Dendritic cell treated with granulocyte-macrophage colony-stimulating factor and Interleukin-4, amounts not matched to agents 40 ng/mL and 50 ng/mL, for 4 days (primary cell): ENCODE measurements at regions not wholly inside any gene's neighbourhood (a gene's known extent, or its start where the extent isn't known, plus 50 kb on each side); places are given as distances from the start of the nearest gene placed in this dataset.

Experiments used
- H3K27ac Mint-ChIP-seq: one replicate; pipeline ENCODE4 v1.8.0; 2022; ENCODE audit warnings: mild to moderate bottlenecking, mixed read lengths
- H3K27me3 Mint-ChIP-seq: one replicate; pipeline ENCODE4 v1.8.0; 2022; ENCODE audit warnings: mild to moderate bottlenecking, mixed read lengths
- H3K36me3 Mint-ChIP-seq: one replicate; pipeline ENCODE4 v1.8.0; 2022; ENCODE audit warnings: low read depth, mixed read lengths
- H3K4me1 Mint-ChIP-seq: one replicate; pipeline ENCODE4 v1.8.0; 2022; ENCODE audit warnings: low read depth, mixed read lengths
- H3K4me3 Mint-ChIP-seq: one replicate; pipeline ENCODE4 v1.8.0; 2022; ENCODE audit warnings: mild to moderate bottlenecking, moderate library complexity, mixed read lengths
- H3K9me3 Mint-ChIP-seq: one replicate; pipeline ENCODE4 v1.8.0; 2022; ENCODE audit warnings: mixed read lengths
- intact Hi-C: fragments of 100-400 bp; cut with micrococcal nuclease; formaldehyde crosslinking; loops from one replicate; pipeline ENCODE4 v1.15.0; 2022

- intact Hi-C loops: no loop called here
- Mint-ChIP-seq H3K4me3 (no peak overlapping the region), H3K4me1 (no peaks in the 10 kb centered on the region), H3K27ac (no peak overlapping the region), H3K27me3 (no peaks in the 10 kb centered on the region), H3K36me3 (no peaks in the 10 kb centered on the region), H3K9me3 (no peaks in the 10 kb centered on the region)
These were observed 308.5 kb downstream of the CENPC start for GRCh38 chr4:67236788-67237187.

- intact Hi-C loops: no loop called here
- Mint-ChIP-seq H3K27ac (no peak overlapping the region), H3K27me3 (no peaks in the 10 kb centered on the region), H3K4me1 (no peaks in the 10 kb centered on the region), H3K36me3 (no peaks in the 10 kb centered on the region), H3K4me3 (no peak overlapping the region), H3K9me3 (no peaks in the 10 kb centered on the region)
These were observed 309.0 kb downstream of the CENPC start for GRCh38 chr4:67236318-67236717.

- H3K4me3 Mint-ChIP-seq: no peak overlapping the region
- H3K36me3 Mint-ChIP-seq: no peaks in the 10 kb centered on the region
- H3K9me3 Mint-ChIP-seq: no peaks in the 10 kb centered on the region
- intact Hi-C loops: no loop called here
- H3K27me3 Mint-ChIP-seq: no peaks in the 10 kb centered on the region
- H3K4me1 Mint-ChIP-seq: no peaks in the 10 kb centered on the region
- no peak overlapping the region for H3K27ac Mint-ChIP-seq
These were observed 311.0 kb downstream of the CENPC start for GRCh38 chr4:67234296-67234695.

- no peaks in the 10 kb centered on the region for H3K27me3 Mint-ChIP-seq
- H3K4me1 Mint-ChIP-seq: no peaks in the 10 kb centered on the region
- intact Hi-C loops: no loop called here
- no peak overlapping the region for H3K27ac Mint-ChIP-seq
- H3K36me3 Mint-ChIP-seq: no peaks in the 10 kb centered on the region
- no peak overlapping the region for H3K4me3 Mint-ChIP-seq
- H3K9me3 Mint-ChIP-seq: no peaks in the 10 kb centered on the region
These were observed 316.2 kb downstream of the CENPC start for GRCh38 chr4:67229148-67229547.

- Mint-ChIP-seq H3K4me3 (no peak overlapping the region), H3K27ac (no peak overlapping the region), H3K36me3 (no peaks in the 10 kb centered on the region), H3K4me1 (no peaks in the 10 kb centered on the region), H3K9me3 (no peaks in the 10 kb centered on the region), H3K27me3 (no peaks in the 10 kb centered on the region)
- intact Hi-C loops: no loop called here
These were observed 324.4 kb downstream of the CENPC start for GRCh38 chr4:67220861-67221260.

GRCh38 chr4:67218883-67219282, 326.4 kb downstream of the CENPC start:
- Mint-ChIP-seq H3K27me3 (no peaks in the 10 kb centered on the region), H3K4me3 (no peak overlapping the region), H3K9me3 (no peaks in the 10 kb centered on the region), H3K27ac (no peak overlapping the region), H3K36me3 (no peaks in the 10 kb centered on the region), H3K4me1 (no peaks in the 10 kb centered on the region)
- intact Hi-C loops: no loop called here

- H3K27me3 Mint-ChIP-seq: no peaks in the 10 kb centered on the region
- H3K4me1 Mint-ChIP-seq: no peaks in the 10 kb centered on the region
- no peaks in the 10 kb centered on the region for H3K36me3 Mint-ChIP-seq
- no peaks in the 10 kb centered on the region for H3K9me3 Mint-ChIP-seq
- H3K4me3 Mint-ChIP-seq: no peak overlapping the region
- intact Hi-C loops: no loop called here
- H3K27ac Mint-ChIP-seq: no peak overlapping the region
These were observed 337.3 kb downstream of the CENPC start for GRCh38 chr4:67207941-67208441.

- no peak overlapping the region for H3K4me3 Mint-ChIP-seq
- intact Hi-C loops: no loop called here
- no peaks in the 10 kb centered on the region for H3K9me3 Mint-ChIP-seq
- H3K27me3 Mint-ChIP-seq: no peaks in the 10 kb centered on the region
- no peaks in the 10 kb centered on the region for H3K4me1 Mint-ChIP-seq
- no peaks in the 10 kb centered on the region for H3K36me3 Mint-ChIP-seq
- H3K27ac Mint-ChIP-seq: no peak overlapping the region
These were observed 340.9 kb downstream of the CENPC start for GRCh38 chr4:67204441-67204840.

- H3K36me3 Mint-ChIP-seq: no peaks in the 10 kb centered on the region
- no peak overlapping the region for H3K27ac Mint-ChIP-seq
- H3K9me3 Mint-ChIP-seq: no peaks in the 10 kb centered on the region
- intact Hi-C loops: no loop called here
- H3K4me3 Mint-ChIP-seq: no peak overlapping the region
- no peaks in the 10 kb centered on the region for H3K4me1 Mint-ChIP-seq
- H3K27me3 Mint-ChIP-seq: no peaks in the 10 kb centered on the region
These were observed 344.0 kb downstream of the CENPC start for GRCh38 chr4:67201334-67201733.

- intact Hi-C loops: no loop called here
- H3K27ac Mint-ChIP-seq: no peak overlapping the region
- no peaks in the 10 kb centered on the region for H3K27me3 Mint-ChIP-seq
- H3K36me3 Mint-ChIP-seq: no peaks in the 10 kb centered on the region
- no peaks in the 10 kb centered on the region for H3K4me1 Mint-ChIP-seq
- H3K9me3 Mint-ChIP-seq: no peaks in the 10 kb centered on the region
- no peak overlapping the region for H3K4me3 Mint-ChIP-seq
These were observed 346.6 kb downstream of the CENPC start for GRCh38 chr4:67198727-67199126.

GRCh38 chr4:67167849-67168248, 377.5 kb downstream of the CENPC start:
- intact Hi-C loops: no loop called here
- Mint-ChIP-seq H3K36me3 (no peaks in the 10 kb centered on the region), H3K4me3 (no peak overlapping the region), H3K27me3 (no peaks in the 10 kb centered on the region), H3K27ac (no peak overlapping the region), H3K4me1 (no peaks in the 10 kb centered on the region), H3K9me3 (no peaks in the 10 kb centered on the region)

GRCh38 chr4:67162690-67163089, 382.6 kb downstream of the CENPC start:
- no peak overlapping the region for H3K27ac Mint-ChIP-seq
- H3K9me3 Mint-ChIP-seq: no peaks in the 10 kb centered on the region
- no peaks in the 10 kb centered on the region for H3K4me1 Mint-ChIP-seq
- H3K27me3 Mint-ChIP-seq: no peaks in the 10 kb centered on the region
- intact Hi-C loops: no loop called here
- H3K4me3 Mint-ChIP-seq: no peak overlapping the region
- no peaks in the 10 kb centered on the region for H3K36me3 Mint-ChIP-seq

GRCh38 chr4:67161311-67161710, 384.0 kb downstream of the CENPC start:
- H3K4me3 Mint-ChIP-seq: no peak overlapping the region
- H3K9me3 Mint-ChIP-seq: no peaks in the 10 kb centered on the region
- H3K36me3 Mint-ChIP-seq: no peaks in the 10 kb centered on the region
- H3K27ac Mint-ChIP-seq: no peak overlapping the region
- no peaks in the 10 kb centered on the region for H3K27me3 Mint-ChIP-seq
- intact Hi-C loops: no loop called here
- no peaks in the 10 kb centered on the region for H3K4me1 Mint-ChIP-seq

GRCh38 chr4:67160394-67160793, 384.9 kb downstream of the CENPC start:
- H3K36me3 Mint-ChIP-seq: no peaks in the 10 kb centered on the region
- no peaks in the 10 kb centered on the region for H3K27me3 Mint-ChIP-seq
- H3K4me1 Mint-ChIP-seq: no peaks in the 10 kb centered on the region
- H3K4me3 Mint-ChIP-seq: no peak overlapping the region
- intact Hi-C loops: no loop called here
- H3K9me3 Mint-ChIP-seq: no peaks in the 10 kb centered on the region
- H3K27ac Mint-ChIP-seq: no peak overlapping the region

GRCh38 chr4:67158666-67159065, 386.6 kb downstream of the CENPC start:
- no peak overlapping the region for H3K4me3 Mint-ChIP-seq
- H3K27me3 Mint-ChIP-seq: no peaks in the 10 kb centered on the region
- no peaks in the 10 kb centered on the region for H3K4me1 Mint-ChIP-seq
- H3K36me3 Mint-ChIP-seq: no peaks in the 10 kb centered on the region
- H3K9me3 Mint-ChIP-seq: no peaks in the 10 kb centered on the region
- H3K27ac Mint-ChIP-seq: no peak overlapping the region
- intact Hi-C loops: no loop called here
